ENCODE measurements at regions not wholly inside any gene's neighbourhood (a gene's known extent, or its start where the extent isn't known, plus 50 kb on each side); places are given as distances from the start of the nearest gene placed in this dataset.

DNA sequence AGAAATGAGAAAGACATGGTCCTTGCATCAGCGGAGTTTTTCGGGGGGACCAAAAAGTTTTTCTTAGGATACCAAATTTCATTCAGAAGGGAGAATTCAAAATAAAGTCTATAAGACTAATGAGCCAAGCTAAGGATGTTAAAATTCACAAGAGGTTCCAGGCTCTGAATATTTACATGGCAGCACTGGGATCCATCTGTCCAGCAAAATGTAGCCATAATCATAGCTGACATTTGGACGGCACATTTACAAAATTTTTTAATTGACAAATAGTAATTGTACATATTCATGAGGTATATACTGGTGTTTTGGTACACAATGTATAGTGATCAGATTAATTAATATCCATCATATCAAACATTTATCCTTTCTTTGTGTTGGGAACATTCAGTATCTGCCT lies 107.9 kb downstream of the ZNF648 start:
- no peak for DNase-seq
- intact Hi-C loops (cut with DNase I; ENCODE audit: low total_unique reads) (no loop called here), in situ Hi-C loops (cut with MboI; ENCODE audit: low pct_ligation_motif_present in 1 of 4, low pct_unique_long_range_greater_than_20kb in 1 of 4, low sequenced_read_pairs in 3 of 4) (no loop called here)
- Histone ChIP-seq H3K4me1 (no peaks in the 10 kb centered on the region), H3K4me3 (no peak overlapping the region), H3K9me3 (no peaks in the 10 kb centered on the region), H3K36me3 (no peaks in the 10 kb centered on the region), H3K27ac (no peak overlapping the region), H3K27me3 (no peaks in the 10 kb centered on the region)
- TF ChIP-seq POLR2AphosphoS5 (IDR thresholded peaks at IDR 0.05) (no peak), POLR2A (IDR thresholded peaks at IDR 0.05) (no peak), EP300 (IDR thresholded peaks at IDR 0.05; ENCODE audit: low read depth) (no peak)
- TF ChIP-seq, protein P1, sequence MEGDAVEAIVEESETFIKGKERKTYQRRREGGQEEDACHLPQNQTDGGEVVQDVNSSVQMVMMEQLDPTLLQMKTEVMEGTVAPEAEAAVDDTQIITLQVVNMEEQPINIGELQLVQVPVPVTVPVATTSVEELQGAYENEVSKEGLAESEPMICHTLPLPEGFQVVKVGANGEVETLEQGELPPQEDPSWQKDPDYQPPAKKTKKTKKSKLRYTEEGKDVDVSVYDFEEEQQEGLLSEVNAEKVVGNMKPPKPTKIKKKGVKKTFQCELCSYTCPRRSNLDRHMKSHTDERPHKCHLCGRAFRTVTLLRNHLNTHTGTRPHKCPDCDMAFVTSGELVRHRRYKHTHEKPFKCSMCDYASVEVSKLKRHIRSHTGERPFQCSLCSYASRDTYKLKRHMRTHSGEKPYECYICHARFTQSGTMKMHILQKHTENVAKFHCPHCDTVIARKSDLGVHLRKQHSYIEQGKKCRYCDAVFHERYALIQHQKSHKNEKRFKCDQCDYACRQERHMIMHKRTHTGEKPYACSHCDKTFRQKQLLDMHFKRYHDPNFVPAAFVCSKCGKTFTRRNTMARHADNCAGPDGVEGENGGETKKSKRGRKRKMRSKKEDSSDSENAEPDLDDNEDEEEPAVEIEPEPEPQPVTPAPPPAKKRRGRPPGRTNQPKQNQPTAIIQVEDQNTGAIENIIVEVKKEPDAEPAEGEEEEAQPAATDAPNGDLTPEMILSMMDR (IDR thresholded peaks at IDR 0.05): no peak
- 92 to 95% methylated on average over 3 of the region's 3 CpGs for WGBS, 2 donors (ENCODE audit: low coverage in 1 of 2)

DNA sequence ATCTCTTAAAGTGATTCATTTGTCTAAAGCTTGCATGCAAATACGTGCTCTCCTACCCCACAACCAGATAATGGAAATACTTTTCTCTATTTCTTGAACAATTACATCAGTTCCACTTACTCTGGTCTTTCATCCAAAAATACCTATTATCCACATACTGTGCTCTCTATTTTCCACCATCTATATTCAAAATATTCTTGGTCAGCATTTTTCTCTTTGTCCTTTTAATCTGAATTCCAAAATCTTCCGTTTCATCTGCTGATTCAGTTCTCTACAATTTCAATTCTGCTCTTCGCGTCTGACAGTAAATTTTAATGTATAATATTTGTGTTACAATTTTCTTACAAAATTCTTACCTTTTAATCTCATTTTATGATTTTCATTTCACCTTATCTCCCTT lies 110.3 kb downstream of the ZNF648 start:
- no peaks in the 10 kb centered on the region for H3K9me3 ChIP-seq
- no peaks in the 10 kb centered on the region for H3K4me1 ChIP-seq
- H3K4me3 ChIP-seq: no peak overlapping the region
- DNase-seq: no peak
- intact Hi-C loops (cut with DNase I; ENCODE audit: low total_unique reads): no loop called here
- no peak overlapping the region for H3K27ac ChIP-seq
- in situ Hi-C loops (cut with MboI; ENCODE audit: low pct_ligation_motif_present in 1 of 4, low pct_unique_long_range_greater_than_20kb in 1 of 4, low sequenced_read_pairs in 3 of 4): no loop called here
- 78 to 85% methylated on average over 4 of the region's 4 CpGs for WGBS, 2 donors (ENCODE audit: low coverage in 1 of 2)
- no peaks in the 10 kb centered on the region for H3K27me3 ChIP-seq
- TF ChIP-seq POLR2A (IDR thresholded peaks at IDR 0.05): no peak
- TF ChIP-seq POLR2AphosphoS5 (IDR thresholded peaks at IDR 0.05): no peak
- TF ChIP-seq EP300 (IDR thresholded peaks at IDR 0.05; ENCODE audit: low read depth): no peak
- TF ChIP-seq, protein P1 (IDR thresholded peaks at IDR 0.05): no peak
- no peaks in the 10 kb centered on the region for H3K36me3 ChIP-seq

DNA sequence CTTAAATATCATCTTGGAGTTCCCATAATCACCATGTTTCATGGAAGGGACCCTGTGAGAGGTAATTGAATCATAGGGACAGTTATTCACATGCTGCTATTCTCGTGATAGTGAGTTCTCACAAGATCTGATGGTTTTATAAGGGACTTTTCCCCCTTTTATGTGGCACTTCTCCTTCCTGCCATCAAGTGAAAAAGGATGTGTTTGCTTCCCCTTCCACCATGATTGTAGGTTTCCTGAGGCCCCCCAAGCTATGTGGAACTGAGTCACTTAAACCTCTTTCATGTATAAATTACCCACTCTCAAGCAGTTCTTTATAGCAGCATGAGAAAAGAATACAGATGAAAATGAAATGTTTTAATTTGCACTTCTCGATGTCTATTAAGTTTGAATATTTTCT lies 112.0 kb downstream of the ZNF648 start:
- no peaks in the 10 kb centered on the region for H3K4me1 ChIP-seq
- 32 to 40% methylated on average over 2 of the region's 2 CpGs for WGBS, 2 donors (ENCODE audit: low coverage in 1 of 2)

DNA sequence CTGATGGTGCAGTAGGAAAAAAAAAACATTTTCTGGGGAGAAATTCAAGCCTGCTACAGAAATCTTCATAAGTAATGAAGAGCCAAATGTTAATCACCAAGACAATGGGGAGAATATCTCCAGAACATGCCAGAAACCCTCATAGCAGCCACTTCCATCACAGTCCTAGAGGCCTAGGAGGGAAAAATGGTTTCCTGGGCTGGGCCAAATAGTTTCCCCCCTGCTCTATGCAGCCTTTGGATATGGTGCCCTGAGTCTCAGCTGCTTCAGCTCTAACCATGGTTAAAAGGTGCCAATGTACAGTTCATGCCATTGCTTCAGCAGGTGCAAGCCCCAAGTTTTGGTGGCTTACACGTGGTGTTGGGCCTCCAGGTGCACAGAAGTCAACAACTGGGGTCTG lies 113.1 kb downstream of the ZNF648 start:
- H3K4me1 ChIP-seq: no peaks in the 10 kb centered on the region
- no peaks in the 10 kb centered on the region for H3K36me3 ChIP-seq
- H3K9me3 ChIP-seq: no peaks in the 10 kb centered on the region
- H3K4me3 ChIP-seq: no peak overlapping the region
- H3K27ac ChIP-seq: no peak overlapping the region
- WGBS, 2 donors (ENCODE audit: low coverage in 1 of 2): 25% methylated on average over 1 of the region's 1 CpG; no CpG with 5 or more reads in 1 of the 2 donors
- DNase-seq: no peak
- in situ Hi-C loops (cut with MboI; ENCODE audit: low pct_ligation_motif_present in 1 of 4, low pct_unique_long_range_greater_than_20kb in 1 of 4, low sequenced_read_pairs in 3 of 4) (loop anchor here in 2 of 4 donors (25.0 kb wide), 1 partner anchor 461 kb away; the partner anchor contains the start of gene CACNA1E (in 2 of the 2)), intact Hi-C loops (cut with DNase I; ENCODE audit: low total_unique reads) (no loop called here)
- TF ChIP-seq, protein P1 (IDR thresholded peaks at IDR 0.05): no peak
- TF ChIP-seq POLR2AphosphoS5 (IDR thresholded peaks at IDR 0.05) (no peak), EP300 (IDR thresholded peaks at IDR 0.05; ENCODE audit: low read depth) (no peak), POLR2A (IDR thresholded peaks at IDR 0.05) (no peak)
- H3K27me3 ChIP-seq: no peaks in the 10 kb centered on the region

More for the DNA sequence above, 112.0 kb downstream of the ZNF648 start:
- in situ Hi-C loops (cut with MboI; ENCODE audit: low pct_ligation_motif_present in 1 of 4, low pct_unique_long_range_greater_than_20kb in 1 of 4, low sequenced_read_pairs in 3 of 4) (loop anchor here in 2 of 4 donors (25.0 kb wide), 1 partner anchor 462 kb away; the partner anchor contains the start of gene CACNA1E (in 2 of the 2)), intact Hi-C loops (cut with DNase I; ENCODE audit: low total_unique reads) (no loop called here)
- H3K4me3 ChIP-seq: no peak overlapping the region
- no peaks in the 10 kb centered on the region for H3K9me3 ChIP-seq
- DNase-seq: no peak
- no peak overlapping the region for H3K27ac ChIP-seq
- TF ChIP-seq EP300 (IDR thresholded peaks at IDR 0.05; ENCODE audit: low read depth) (no peak), POLR2A (IDR thresholded peaks at IDR 0.05) (no peak), POLR2AphosphoS5 (IDR thresholded peaks at IDR 0.05) (no peak)
- TF ChIP-seq, protein P1 (IDR thresholded peaks at IDR 0.05): no peak
- H3K27me3 ChIP-seq: no peaks in the 10 kb centered on the region
- H3K36me3 ChIP-seq: no peaks in the 10 kb centered on the region

All from transverse colon (tissue), 4 donors.